CD4-positive, alpha-beta T cell treated with Interferon gamma for 1 hour (primary cell): ENCODE measurements at regions not wholly inside any gene's neighbourhood (a gene's known extent, or its start where the extent isn't known, plus 50 kb on each side); places are given as distances from the start of the nearest gene placed in this dataset.

Experiments used
- DNase-seq: peaks from one replicate; pipeline ENCODE4 v3.0.0-alpha.2; 2020

DNA sequence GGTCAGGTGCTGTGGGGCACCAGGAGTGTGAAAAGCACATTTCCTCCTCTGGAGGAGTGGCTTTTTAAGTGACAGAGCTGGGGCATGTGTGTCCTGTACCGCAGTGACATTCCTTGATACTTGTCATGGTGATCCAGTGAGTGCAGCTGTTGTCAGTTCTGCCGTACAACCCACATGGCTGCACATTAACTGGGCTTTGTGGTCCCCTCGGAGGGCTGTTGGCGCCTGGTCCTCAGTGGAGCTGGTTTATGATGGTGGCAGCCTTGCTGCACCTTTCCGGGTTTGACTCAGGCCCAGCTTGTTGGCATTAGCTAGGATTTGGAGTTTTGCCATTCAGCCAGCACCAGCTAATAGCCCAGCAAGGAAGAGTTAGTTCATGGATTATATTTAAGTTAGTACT lies 77.0 kb downstream of the SLC25A47 start:
- DNase-seq, result no peak

DNA sequence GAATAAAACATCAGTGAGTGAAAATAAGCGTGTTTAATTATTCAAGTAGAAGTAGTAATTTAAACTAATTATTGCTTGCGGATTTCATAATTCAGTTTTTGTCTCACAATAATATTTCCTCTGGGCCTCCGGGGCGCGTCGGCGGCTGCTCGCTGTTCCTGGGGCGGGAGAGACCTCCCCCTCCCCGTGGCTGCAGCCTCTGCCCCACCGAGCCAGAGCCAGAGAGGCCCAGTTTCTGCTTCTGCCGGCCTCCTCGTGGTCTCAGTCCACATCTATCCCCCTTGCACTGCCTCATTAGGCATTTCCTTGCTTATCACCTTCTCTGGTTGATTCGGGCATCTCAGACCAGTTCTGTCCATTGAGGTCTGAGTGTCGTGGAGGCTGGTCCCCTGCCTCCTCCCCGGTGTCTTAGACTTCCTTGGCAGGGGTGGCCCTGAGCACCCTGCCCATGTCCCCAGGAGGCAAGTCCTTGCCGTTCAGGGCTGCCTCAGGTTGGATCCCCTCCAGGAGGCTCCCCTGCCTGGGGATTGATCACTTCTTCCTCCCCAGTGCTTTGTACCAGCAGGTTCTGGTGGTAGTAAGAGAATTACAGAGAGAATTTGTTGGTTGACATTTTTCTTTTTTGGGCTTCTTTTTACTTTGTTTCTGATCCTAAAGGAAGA lies 78.0 kb downstream of the SLC25A47 start:
- no peak for DNase-seq

DNA sequence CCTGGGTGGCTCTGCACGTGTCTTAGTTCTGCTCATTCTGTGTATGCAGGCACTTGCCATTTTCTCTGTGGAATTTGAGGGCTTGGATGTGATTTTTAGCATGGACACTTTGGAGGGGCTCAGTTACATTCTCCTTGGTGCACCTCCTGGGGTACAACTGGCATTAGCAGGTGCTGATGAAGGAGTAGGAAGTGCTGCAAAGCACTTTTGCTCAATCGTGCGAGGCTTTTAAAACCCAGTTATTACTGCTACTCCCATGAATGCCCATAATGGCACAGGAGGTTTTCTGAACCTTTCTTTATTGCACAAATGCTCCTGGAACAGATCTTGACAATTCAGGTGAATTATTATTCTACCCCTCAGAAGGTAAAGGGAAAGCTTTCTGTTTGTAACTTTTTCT lies 78.7 kb downstream of the SLC25A47 start:
- no peak for DNase-seq

DNA sequence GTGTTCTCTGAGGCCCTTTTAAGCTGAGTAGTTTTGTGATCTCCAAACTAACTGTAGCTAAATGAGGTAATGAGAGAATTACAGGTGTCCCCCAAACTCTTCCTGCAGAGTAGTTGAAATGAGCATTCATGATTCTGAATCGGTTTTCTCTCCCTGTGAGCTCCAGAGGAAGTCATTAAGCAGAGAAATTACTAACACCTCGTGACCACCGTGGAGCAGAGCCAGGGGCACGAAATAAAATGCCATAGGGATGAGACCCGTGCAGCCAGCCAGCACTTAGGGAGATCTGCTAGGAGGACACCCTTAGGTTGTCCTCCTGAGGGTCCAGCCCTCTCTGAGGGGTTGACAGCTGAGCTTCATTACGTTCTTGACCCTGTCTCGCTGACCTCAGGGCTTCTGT lies 79.5 kb downstream of the SLC25A47 start:
- no peak for DNase-seq

DNA sequence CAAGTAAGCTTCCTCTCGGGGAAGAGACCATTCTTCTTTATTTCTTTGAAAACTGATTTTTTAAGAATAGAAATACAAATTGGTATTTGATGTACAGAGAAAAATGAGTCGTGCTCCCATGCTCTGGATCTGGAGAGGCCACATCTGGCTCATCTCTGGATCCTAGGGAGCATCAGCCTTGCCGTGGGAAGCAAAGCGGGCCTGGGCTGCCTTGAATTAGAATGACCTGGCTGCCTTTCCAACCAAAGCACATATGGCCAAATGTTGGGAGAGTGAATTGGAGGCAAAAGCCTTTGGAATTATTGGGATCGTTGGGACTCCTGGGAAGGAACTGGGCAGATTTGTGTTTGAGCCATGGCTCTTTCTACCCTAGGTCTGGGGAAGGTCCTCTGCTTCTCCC lies 80.0 kb downstream of the SLC25A47 start:
- DNase-seq, result no peak

DNA sequence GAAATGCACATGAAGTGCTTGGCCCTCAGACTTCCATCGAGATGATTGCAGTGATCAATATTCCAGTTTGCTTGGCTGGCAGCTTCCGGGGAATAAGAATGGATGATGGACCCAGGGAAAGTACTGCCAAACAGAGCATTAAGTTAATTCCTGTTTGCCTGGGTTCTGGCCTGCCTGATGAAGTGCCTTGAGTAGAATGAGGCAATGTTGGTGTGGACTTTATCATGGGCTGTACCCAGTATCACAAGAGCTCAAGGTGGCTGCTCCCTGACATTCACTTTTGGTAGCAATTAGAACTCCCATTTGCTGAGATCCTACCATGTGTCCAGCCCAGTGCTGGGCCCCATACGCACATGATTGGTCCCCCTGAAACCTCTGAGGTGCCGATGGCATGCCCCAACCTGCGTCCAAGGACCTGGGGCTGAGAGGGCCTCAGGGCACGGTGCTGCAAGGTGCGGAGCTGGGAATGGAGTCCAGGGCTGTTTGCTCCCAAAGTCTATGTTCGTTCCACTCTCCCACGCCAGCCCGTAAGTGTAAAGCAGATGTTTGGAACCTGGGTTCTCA lies 80.7 kb downstream of the SLC25A47 start:
- DNase-seq, result no peak

DNA sequence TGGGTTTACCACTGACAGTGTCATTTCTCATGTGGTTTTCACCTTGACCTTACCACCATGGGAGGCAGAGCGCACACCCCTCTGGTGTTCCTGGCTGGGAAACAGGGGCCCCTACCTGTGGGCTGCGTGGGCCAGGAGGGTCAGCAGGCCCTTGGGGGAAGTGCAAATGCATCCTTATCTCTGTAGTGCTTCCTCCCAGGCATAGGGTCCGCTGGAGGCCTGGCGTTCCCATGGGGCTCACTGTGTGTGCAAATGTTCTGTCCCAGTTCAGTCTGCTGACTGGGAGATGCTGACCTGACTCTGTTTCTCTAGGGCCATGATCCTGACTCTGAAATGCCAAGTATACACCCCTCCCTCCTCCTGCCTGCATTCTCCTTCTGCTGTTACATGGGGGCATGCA lies 81.3 kb downstream of the SLC25A47 start:
- no peak for DNase-seq

DNA sequence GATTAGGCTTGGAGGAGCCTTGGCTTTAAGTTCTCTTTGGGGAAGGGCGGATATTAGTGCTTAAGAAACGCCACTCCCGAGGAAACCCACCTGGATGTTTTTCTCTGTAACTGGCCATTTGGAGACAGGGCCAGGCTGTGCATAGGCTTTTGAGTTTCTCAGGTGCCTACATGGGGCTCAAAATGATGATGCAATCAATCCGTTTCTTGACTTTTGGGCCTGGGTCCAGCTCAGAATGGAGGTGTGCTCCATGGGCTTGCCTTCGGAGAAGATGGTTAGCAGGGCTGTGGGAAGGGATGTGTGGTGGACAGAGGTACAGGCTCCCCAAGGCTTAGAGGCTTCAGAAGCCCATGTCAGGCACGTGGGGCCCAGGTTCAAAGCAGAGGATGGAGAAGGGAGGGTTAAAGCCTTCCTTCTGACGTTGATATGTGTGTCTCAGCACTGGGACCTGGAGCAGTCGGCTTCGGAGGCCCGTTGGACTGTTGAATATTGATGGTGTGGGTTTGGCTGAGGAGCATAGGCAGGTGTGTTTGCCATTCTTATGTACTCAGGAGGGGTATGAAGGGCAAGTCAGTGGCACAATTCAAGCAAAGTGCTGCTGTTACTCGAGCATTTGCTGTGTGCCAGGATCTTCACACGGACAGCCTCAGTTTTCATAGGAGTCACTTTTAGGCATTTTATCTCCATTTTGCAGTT lies 82.8 kb downstream of the SLC25A47 start:
- no peak for DNase-seq

DNA sequence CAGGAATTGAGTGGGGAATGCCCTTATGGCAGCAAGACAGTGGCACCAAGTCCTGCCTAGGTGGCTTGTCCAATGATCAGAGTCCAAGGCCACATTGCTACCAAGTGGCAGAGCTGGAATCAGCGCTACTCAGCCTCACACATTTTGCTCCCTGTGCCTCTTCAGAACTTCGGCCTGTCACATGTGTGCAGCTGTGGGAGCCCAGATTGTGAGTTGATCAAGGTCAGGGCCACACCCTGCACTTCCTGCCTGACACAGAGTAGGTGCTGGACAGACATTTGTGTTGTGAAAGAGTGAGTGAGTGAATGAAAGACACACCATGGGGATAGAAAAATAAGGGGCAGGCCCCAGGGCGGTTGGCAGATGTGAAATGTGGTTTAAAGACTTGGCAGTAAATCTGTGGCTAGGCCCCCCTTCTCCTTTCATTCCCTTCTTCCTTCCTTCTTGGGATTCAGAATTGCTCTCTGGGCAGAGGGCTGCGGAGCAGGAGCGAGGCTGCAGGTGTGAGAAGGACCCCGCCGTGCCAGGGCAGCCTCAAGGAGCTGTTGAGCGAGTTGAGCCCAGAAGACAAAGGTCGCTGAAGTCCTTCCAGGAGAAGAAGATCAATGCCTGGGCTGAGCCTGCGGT lies 83.5 kb downstream of the SLC25A47 start:
- peak; percentile 57 for DNase-seq

DNA sequence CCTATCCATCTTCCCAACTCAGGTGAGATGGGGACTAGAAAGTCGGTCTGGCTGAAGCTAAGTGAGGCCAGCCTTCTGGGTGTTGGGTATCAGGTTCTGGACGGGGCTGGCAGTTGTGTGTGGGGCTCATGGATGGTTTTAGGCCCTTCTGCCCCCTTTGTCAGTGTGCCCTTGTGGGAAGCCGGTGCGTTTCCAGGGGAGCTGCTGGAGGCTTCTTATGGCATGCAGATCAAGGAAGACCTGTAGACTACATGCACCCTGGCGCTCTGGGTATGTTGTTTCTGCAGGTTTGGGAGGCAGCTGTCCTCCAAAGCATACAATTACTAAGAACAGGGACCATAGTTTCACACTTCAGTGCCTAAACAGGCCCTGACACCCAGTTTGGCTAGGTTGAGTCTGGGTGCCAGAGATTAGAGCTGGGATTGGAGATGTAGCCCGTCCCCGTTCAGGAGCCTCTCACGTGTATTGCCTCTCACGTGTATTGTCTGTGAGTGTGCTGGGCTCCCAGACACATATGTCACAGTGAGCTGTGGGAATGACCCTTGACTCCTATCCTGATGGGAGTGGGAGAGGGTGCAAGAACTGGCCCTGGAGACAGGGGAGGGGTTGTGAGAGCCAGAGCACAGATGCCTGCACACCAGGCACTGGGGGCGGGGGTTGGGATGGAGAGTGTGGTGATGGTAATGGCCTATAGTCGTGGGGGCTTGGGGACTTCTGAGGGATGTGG lies 84.4 kb downstream of the SLC25A47 start:
- no peak for DNase-seq

DNA sequence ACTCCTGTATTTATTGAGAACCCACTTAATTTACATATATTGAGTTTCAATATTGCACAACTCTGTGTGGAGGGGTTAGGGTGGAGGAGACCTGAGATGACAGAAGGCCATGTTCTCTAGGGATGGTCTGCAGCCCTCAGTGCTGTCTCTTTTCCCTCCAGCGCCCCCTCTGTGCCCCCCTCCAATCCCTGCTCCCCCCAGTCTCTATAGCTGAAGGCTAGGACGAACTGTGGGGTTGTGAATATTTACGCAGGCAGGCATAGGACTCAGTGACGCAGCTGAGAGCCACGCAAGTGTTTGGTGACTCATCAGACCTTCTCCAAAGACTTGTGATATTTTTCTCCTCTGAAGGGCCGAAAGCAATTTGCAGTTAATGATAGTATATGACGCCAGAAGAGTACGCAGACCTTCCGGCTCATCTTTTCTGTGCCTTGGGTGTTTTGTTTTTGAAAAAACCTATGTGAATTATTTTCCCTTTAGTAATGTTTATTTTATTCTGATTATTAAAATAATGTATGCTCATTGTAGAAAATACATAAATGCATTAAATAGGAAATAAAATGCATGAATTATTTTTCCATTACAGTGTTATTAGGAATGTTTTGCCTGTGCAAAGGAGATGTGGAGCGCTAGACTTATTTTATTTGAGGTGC lies 85.3 kb downstream of the SLC25A47 start:
- peak; percentile 51 for DNase-seq

DNA sequence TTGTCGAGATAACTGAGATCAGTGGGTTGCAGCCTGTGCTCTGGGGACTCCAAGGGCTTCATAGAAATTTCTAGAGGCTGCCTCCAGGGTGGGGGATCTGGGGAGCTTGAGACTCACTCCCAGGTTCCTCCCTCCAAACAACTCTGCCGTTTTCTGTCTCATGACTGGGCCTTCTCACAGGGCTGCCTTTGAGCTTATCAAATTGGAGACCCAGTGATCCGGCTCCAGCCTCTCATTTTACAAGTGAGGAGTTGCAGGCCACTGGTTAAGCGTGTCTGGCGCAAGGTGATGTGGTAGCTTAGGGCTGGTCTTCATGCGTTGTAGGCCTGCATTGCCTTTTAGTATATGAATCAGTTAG lies 85.8 kb downstream of the SLC25A47 start:
- no peak for DNase-seq

DNA sequence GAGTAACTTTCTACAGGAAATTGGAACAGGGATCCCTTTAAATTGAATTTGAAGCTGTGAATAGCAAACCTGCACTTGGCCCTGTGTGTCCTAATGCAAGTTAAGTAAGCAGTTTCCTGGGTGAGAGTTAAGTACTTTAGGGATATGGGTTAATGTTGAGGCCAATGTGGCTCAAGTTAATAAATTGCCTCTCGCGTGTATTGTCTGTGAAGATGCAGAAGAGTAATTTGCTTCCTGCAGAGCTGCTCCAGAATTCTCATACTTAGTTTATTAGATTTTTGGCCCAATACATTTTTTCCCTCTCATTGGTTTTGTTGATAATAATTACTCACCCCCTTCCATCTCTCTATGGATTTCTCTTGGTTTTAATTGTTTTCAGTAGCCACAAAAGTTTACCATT lies 86.5 kb downstream of the SLC25A47 start:
- DNase-seq, result no peak

DNA sequence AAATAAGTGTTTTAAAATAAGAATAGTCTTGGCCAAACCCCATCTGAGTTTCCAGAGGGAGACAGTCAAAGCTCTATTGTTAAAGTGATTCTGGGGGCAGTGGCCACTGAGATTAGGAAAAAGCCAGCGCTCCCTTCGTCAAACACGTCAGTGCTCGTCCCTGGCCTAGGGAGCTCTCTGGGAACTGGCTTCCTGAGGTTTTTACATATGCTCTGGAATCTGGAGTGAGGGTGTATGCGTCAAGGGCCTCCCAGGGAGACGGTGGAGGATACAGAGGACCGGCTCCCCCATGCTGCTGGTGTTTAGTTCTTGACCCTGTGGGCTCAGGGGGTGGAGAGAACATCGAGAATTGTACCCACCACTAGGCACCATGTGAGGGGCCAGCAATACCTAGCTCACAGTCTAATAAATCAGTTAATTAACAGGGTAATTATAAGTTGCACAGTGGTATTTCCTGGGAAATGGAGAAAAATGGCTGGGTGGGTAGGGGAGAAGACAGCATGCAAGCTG lies 87.0 kb downstream of the SLC25A47 start:
- DNase-seq, result no peak

DNA sequence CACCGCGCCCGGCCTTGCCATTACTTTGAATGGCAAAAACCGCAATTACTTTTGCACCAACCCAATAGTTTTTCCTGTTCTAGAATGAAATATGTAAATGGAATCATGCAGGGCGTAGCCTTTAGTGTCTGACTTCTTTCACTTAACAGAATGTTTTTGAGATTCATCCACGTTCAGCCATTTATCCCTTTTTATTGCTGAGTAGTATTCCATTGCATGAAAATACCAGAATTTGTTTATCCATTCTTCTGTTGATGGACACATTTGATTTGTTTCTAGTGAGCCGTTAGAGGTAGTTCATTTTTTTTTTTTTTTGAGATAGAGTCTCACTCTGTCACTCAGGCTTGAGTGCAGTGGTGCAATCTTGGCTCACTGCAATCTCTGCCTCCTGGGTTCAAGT lies 90.6 kb downstream of the SLC25A47 start:
- DNase-seq, result no peak

DNA sequence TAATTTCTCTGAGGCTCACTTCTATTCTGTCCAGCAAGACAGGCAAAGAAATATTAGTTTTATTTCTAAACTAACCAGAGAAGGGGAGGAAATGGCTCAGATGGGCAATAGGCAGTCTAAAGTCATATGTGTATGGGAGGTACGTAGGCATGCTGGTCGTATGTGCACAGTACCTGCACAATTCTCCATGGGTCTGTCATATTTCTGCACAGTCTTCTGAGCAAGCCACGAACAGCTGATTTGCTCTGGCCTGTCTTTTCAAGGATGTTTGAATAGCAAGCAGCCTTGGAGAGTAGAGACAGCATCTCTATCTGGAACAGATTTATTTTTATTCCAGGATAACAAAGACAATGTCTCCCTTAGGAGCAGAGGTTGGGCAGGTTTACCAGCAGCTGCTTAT lies 92.1 kb downstream of the SLC25A47 start:
- no peak for DNase-seq

DNA sequence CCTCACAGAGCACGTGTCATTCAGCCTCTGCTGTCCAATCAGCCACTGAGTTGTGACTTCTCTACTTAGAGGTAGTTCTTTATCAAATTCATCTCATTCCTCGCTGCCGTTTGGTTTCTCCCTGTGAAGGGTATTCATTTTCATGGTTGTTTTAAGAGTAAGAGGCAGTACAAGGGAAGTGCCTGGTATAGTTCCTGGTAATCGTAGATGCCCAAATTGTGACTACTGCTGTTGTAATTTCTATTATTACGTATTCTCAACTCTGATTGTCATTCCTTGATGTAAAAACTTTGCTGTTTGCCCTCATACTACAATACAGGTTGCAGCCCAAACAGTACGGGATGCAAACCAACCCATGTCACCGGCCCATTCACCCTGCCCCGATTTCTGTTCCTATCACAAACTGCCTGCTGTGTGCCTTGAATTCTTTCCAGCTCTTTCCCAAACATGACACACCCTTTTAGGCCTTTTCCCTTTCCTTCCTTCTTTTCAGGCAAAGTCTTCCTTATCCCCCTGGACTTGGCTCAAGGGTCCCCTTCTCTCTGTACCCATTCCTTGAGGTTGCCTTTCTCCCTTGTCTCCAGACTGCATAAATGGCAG lies 93.0 kb downstream of the SLC25A47 start:
- DNase-seq, result no peak

DNA sequence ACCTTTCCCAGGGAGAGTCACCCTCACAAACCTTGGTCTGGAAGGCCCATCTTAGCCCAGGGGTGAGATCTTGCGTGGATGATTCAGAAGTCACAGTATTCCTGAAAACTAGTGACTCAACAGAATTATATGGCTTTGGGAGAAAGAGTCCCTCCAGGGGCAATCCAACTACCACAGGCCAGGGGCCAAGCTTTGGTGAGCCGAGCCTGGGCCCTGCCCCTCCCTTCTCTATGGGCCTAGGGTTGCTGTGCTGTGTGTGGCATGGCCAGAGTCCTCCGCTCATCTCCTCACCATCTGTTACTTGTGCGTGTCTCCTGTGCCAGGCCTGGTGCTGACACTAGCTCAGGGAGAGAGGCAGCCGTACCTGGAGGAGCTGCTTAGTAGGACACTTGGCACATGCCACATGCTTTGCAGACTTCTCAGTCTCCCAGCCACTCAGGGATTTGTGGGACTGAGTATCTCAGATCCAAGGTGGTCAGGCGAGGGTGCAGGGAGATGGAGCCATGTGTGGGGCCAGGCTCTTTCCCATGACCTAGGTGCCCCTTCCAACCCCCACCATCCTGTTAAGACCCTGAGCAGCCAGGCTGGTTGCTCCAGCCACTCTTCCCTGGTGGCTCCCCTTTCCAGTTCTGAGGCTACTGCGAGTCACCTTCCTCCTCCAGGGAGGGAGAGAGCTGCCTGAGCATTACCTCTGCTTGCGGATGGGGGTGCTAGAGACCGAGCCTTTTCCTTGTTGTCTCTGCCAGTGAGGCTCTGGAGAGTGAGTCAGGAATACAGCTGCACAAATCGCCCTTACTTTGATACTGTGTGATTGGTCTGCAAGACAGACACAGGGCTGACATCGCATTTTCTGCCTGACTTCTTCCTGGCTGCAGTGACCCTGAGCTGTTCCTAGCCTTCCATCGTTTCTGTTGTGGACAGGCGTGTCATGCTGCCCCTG lies 94.1 kb downstream of the SLC25A47 start:
- no peak for DNase-seq

DNA sequence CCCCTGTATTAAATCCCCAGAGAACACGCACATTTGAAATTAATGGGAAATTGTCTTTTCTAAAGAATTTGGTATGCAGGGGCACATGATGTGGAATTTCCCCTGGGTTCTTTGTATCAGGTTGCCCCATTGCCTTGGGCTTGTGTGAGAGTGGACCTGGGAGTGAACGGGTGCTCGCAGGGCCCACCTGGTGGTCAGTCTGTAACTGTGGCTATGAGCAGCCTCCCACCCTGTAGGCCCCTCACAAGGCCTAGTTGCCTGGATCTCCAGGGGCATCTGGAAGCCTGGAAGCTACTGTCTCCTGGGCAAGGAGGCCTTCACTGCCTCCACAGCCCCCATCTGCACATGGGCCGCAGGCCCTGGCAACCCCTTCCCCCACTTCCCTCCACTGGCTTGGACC lies 96.7 kb downstream of the SLC25A47 start:
- DNase-seq, result no peak

DNA sequence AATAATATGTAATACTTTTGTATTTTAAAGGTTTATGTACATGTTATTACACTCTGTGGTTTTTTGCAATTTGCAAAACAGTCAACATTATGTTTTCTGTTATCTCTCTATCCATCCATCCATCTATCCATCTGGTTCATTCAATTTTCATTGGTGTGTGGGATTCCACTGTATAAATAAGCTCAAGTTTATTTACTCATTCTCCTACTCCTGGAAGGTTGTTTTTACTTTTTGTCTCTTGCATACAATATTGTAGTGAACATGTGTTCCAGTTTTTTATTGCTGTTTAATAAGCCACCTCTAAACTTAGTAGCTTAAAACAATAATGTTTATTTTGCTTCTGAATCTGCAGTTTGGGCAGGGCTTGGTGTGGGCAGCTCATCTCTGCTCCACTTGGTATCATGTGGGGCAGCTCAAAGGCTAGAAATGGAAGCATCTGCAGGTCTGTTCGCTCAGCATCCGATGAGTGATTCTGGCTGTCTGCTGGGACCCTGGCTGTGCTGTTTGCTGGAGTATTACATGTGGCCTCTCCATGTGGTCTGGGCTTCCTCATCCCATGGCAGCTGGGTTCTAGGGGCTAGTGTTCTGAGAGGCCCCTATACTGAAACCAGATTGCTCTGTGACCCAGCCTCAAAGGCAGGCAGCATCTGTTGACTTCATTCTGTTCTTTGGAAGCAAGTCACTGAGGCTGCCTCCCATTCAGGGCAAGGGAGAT lies 98.8 kb downstream of the SLC25A47 start:
- no peak for DNase-seq
